HG02970 (cell line): ENCODE measurements at regions not wholly inside any gene's neighbourhood (a gene's known extent, or its start where the extent isn't known, plus 50 kb on each side); places are given as distances from the start of the nearest gene placed in this dataset.

Experiments used
- ATAC-seq: cut with Tn5 transposase; IDR thresholded peaks from one replicate; pipeline ENCODE4 v1.9.1; 2021; ENCODE audit warnings: mild to moderate bottlenecking, moderate library complexity, moderate number of reproducible peaks; ENCODE audit not compliant: unreplicated experiment, low FRiP score

DNA sequence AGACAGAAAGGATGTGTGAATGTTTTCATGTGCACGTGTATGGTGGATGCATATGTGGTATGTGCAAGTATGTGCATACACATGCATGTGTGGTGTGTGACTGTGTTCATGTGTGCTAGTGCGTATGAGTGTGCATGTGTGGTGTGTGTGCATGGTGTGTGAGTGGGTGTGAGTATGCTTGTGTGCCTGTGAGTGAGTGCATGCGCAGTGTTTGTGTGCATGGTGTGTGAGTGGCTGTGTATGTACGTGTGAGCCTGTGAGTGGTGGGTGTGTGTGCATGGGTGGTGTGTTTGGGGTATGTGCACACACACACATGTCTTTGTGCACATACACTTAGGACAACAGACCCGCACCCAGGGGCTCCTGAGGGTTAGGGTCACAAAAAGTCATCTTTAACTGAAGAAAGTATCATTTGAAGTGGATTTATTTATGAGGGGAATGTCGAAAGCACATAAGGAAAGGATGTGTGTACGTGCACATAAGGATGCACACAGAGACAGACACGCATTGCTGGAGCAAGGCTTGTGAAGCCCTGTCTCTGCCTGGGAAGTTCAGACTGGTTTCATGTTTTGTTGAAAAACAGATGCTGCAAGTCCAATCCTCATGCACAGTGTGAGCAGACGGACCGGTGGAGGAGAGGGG is 237.0 kb downstream of the SYK start:
- ATAC-seq: no peak

GRCh38 chr9:91039125-91039834 is 237.7 kb downstream of the SYK start:
- no peak for ATAC-seq

GRCh38 chr9:91039835-91040140 is 238.2 kb downstream of the SYK start:
- ATAC-seq: no peak

- no peak for ATAC-seq
Measured at GRCh38 chr9:91040371-91041215, 239.0 kb downstream of the SYK start.

DNA sequence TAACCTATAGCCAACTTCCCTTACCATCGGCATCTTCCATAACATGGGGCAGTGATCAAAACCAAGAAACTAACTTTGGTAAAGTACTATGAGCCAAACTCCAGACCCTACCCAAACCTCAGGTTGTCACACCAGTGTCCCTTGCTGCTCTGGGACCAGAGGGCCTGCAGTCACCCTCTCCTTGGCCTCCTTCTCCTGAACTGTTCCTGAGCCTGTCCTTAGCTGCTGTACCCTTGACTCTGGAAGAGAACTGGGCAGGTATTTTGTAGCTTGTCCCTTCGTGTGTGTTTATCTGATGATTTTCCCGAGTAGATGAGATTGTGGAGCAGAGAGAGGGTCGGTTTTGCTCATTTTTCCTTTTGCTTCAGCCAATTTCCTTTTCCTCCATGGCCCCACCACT is 240.4 kb downstream of the SYK start:
- no peak for ATAC-seq

DNA sequence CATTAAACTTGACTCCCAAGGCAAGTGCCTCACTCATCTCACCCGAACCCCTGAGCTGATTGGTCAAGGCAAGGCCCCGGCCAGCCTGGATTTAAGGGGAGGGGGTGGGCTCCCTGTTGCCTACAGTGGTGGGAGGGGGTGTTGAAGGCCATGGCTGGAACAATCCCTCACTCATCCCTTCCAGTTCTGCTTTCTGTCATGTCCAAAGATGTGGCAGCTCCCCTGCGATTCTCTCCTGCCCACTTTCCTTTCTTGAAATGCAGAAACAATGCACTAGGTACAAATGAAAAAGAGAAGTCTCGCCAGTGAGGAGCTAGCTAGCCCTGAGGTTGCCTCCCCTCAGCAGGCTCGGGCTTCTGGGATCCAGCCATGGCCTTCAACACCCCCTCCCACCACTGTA is 240.9 kb downstream of the SYK start:
- no peak for ATAC-seq

GRCh38 chr9:91043056-91043810 is 241.6 kb downstream of the SYK start:
- ATAC-seq: no peak

DNA sequence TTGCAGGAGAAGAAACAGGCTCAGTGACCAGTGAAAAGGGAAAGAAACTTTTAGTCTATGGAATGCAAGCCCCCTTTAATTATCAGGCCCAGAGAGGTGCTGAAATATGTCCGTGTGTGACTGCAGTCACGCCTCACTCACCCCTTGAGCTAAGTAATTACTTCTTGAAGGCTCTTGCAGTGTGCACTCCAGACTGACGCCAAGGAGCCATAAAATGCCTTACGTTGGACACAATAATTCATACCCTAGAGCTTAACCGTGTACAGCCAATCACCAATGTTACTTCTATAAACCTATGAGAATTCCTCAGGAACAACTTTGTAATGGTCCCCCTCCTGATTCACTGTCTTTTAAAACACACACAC is 242.2 kb downstream of the SYK start:
- no peak for ATAC-seq

DNA sequence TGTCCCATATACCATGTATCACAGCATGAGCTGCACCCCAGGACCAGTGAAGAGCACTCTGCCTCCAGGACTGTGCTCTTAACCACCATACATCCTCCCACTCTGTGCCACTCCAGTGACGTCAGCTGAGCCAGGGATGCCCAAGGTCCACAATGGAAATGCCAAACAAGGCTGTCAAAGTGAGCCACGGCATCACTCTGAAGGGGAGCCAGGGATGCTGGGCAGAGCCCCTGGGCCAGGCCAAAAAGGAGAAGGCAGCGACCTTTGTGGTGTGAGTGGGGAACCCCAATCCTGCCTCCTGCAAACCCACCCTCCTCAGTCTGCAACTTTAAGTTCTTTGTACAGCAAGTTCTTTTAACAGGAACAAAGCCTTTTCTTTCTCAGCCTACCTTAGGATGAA is 242.7 kb downstream of the SYK start:
- no peak for ATAC-seq

DNA sequence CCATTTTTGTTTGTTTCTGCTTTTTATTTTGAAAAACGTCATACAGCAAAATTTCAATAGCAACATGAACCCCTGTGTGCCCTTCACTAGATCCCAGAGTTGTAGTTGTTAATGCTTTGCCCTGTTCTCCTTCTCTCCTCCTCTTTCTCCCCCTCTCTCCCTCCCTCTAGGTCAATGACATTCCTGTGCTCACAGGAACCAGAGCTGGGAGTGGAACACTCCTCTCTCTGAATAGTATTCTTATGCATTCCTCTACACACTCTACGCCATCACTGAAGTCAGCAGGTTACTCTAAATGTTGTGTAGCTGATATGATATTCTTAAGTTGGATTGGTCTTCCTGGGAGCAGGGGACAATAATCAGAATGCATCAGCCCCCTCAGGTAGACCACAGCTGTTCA is 243.4 kb downstream of the SYK start:
- no peak for ATAC-seq

- ATAC-seq: no peak
Measured at GRCh38 chr9:91047529-91047928, 245.9 kb downstream of the SYK start.

- ATAC-seq: no peak
Measured at GRCh38 chr9:91047993-91048607, 246.5 kb downstream of the SYK start.

- no peak for ATAC-seq
Measured at GRCh38 chr9:91048749-91049148, 247.1 kb downstream of the SYK start.

- no peak for ATAC-seq
Measured at GRCh38 chr9:91053824-91054223, 252.2 kb downstream of the SYK start.

- no peak for ATAC-seq
Measured at GRCh38 chr9:91055845-91056244, 254.2 kb downstream of the SYK start.

DNA sequence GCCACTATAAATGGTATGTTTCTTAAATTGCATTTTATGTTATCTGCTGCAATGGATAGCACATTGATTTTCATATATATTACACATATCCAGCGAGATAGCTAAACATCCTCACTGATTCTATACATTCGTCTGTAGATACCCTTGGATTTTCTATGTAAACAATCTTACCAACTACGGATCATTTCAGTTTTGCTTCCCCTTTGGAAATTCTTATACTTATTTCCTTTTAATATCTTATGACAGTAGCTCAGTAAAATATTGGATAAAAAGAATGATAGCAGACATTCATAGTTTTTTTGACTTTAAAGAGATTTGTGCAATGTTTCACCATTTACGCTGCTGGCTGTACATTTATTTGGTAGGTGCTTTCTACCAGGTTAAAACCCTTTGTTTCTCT is 254.9 kb downstream of the SYK start:
- no peak for ATAC-seq

DNA sequence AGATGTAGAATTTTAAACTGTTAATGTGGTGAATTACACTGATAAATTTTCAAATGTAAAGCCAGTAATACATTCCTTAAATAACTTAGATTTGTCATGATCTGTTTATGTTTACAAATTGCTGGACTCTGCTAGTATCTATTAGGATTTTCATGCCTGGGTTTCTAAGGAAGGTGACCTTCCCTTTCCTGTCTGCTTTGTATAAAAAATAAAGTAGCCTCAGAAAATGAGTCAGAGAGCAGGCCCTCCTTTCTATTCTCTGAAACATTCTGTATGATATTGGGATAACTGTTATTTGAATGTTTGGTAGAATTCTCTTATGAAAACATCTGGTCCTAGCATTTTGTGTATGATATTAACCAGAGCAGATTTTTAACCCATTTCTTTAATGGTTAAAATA is 255.3 kb downstream of the SYK start:
- ATAC-seq: no peak

DNA sequence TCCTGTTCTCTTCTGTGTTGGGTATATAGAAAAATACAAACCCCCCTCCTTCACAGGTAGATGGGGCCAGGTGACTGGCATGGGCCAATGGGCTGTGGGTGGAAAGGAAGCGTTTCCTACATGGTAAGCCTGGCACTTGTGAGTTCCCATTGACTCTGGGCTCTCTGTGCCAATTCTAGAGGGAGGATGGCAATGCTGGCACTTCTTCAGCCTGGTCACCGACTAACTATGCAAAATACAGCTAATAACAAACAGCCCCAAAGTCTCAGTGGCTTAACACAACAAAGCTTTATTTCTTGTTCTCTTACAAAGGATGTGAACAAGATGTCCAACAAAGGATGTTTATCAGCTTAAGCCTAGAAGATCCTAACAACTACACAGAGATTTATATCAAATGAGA is 258.1 kb downstream of the SYK start:
- no peak for ATAC-seq

DNA sequence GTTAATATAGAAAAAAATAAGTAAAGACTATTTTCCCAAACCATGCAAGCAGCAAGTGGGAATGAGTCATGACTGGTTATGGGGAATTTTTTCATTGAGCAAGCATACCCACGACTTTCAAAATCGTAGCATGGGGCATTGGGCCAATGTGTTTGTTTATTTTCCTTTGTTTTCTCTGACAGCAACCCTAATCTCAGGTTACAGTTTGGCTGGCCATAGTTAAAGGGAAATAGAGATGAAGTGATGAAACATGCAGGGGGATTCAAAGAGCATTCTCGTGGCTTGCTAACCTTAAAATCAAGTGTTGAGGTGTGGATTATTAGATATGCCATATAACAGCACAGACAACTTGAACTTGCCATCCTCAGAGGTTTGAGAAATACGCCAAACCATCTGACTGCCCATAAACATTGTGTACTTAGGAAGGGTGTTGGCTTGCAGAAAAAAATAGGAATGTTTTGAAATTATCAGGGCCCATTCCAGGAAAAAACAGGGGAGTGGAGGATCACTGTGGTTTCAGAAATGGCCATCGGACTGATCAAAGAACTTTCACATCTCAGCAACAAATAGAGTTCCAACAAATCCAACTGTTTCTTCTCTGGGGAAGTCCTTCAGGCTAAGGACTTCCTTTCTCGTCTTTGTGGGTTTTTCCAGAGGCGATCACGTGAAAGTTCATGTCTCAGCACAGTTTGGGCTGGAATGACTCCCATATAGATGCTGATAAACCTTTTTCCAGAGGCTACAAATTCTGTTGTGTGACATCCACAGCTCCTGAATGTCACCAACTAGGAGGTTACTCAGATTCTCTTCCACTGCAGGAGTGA is 259.1 kb downstream of the SYK start:
- ATAC-seq: no peak

GRCh38 chr9:91061506-91061905 is 259.9 kb downstream of the SYK start:
- ATAC-seq: no peak
